Renal pelvis (tissue), 1 donor: ENCODE measurements at regions not wholly inside any gene's neighbourhood (a gene's known extent, or its start where the extent isn't known, plus 50 kb on each side); places are given as distances from the start of the nearest gene placed in this dataset.
A peak's percentile ranks its signal among the peaks of the same experiment; 100 is the strongest.
"Not testable (repeated sequence)": the region's sequence is repeated elsewhere in the genome, so short reads cannot be mapped to it uniquely, and the experiment has no call there.

Source experiments
- DNase-seq: peaks from one replicate; pipeline ENCODE4 v3.0.0-alpha.2; 2013

DNA sequence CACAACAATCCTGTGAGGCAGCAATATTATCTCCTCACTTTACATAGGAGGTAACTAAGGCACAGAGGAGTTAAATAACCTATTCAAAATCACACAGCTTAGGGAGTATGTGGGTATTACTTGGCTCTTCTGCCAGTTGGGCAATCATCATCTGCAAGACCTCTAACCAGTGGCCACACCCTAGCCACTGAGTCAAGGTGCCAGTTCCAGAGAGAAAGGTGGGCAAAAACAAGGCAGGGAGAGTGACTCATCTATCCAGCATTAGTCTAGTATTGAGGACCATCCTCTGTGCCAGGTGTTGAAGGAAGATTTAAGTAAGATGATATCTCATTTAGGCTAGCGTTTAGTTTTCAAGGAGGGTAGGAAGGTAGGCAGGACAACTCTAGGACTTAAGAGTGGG lies 113.9 kb upstream of the EOLA2 start:
- no peak for DNase-seq

GRCh38 chrX:150058728-150059127 lies 120.4 kb upstream of the EOLA2 start:
- no peak for DNase-seq

DNA sequence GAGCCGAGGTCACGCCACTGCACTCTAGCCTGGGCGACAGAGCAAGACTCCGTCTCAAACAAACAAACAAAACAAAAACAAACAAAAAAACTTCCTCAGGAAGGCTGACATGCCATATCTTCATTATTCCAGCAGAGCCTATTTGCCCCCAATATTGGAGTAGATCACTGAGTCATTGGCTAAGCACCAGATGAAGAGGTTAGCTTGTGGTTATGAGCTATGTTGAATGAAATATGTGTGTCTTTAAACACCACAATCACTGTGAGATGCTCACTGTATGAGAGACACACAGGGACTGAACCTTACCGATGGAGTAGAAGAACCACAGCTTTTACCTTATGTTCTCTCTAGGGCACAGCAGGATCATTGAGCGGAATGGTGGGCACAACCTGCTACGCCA lies 122.1 kb upstream of the EOLA2 start:
- DNase-seq, result no peak

- DNase-seq, result no peak
These were observed 124.2 kb upstream of the EOLA2 start for GRCh38 chrX:150062292-150063137.

- no peak for DNase-seq
These were observed 124.8 kb upstream of the EOLA2 start for GRCh38 chrX:150063138-150063518.

DNA sequence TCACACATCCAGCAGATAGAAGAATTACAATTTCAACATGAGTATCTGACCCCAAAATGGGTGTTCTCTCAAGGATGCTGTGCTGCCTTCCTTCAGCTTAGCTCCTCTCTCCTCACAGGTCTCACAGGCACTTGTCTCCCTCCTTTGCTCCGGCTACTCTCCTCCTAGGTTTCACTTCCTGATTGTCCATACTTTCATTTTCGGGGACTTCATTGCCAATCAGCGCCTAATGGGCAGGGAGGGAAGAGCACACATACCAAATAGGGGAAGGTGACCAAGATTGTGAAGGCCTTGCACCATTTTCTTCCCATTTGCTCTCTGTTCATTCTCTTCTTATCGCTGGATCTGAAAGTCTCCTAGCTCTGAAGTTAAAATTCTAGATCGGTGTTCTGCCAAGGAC lies 125.4 kb upstream of the EOLA2 start:
- DNase-seq, result no peak

DNA sequence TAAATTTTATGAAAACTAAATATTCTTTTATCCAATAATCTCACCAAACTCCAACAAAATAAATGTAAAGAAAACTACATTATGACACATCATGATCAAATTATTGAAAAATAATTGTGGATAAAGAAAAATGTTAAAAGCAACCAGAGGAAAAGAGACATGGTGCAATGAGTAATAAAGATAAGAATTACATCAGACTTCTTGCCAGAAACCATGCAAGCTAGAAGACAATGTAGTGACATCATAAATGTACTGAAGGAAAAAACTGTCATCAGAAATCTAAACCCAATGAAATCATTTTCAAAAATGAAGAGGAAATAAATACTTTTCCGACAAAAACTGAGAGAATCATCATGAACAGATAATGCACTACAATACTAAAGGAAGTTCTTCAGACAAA lies 135.9 kb upstream of the EOLA2 start:
- no peak for DNase-seq

GRCh38 chrX:150080497-150080896 lies 142.2 kb upstream of the EOLA2 start:
- DNase-seq, result no peak

- DNase-seq, result no peak
These were observed 142.8 kb upstream of the EOLA2 start for GRCh38 chrX:150081076-150081475.

DNA sequence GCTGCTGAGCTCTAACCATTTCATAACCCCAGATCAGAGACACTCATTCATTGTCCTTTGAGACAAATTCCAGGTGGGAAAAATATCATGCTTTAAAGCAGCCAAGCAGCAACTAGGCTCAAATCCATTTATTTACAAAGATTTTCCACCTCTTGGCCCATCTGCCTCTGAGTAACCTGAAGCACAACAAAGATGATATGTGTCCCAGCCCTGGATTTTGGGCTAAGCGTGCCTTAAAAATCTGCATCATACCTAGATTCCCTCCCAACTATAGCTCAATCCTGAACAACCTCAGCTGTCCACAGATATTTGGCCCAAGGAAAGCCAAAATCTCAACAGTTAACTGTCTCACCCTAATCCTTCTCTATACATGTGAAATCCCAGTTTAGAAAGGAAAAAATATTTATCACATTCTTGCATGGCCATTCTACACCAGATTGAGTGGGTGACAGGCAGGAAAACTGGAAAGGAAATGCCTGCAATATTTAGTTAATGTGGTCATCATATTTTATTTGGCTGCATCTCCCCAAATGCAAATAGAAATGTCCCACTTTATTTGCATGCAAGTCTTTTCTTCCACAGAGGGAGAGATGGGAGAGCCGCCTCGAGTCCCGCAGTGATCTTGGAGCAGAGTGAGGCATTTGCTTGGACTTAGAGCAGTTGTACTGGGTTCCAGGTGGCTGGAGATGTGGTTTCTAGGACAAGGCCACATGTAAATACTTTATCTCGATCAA lies 146.4 kb upstream of the EOLA2 start:
- DNase-seq, result peak; percentile 24

GRCh38 chrX:150085881-150086280 lies 147.6 kb upstream of the EOLA2 start:
- no peak for DNase-seq

GRCh38 chrX:150086371-150086770 lies 148.1 kb upstream of the EOLA2 start:
- no peak for DNase-seq

DNA sequence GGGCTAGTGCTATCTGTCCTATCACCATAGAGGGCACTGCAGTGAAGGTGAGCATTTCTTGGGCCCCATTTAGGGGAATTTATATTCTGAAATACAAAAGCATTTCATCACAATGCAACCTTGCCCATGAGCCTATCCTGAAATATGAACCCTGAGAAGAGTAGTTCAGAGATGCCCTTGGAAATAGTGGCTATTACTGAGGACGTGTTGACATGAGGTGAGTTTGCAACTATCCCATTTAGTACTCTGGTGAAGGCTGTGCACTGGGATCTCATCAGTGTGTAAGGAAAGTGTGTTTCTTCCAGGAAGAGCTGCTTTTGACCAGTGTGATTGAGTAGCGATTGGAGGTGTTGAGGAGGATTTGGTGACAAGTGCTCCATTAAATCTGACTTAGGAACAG lies 149.3 kb upstream of the EOLA2 start:
- DNase-seq, result no peak

GRCh38 chrX:150088042-150088441 lies 149.8 kb upstream of the EOLA2 start:
- DNase-seq, result no peak

DNA sequence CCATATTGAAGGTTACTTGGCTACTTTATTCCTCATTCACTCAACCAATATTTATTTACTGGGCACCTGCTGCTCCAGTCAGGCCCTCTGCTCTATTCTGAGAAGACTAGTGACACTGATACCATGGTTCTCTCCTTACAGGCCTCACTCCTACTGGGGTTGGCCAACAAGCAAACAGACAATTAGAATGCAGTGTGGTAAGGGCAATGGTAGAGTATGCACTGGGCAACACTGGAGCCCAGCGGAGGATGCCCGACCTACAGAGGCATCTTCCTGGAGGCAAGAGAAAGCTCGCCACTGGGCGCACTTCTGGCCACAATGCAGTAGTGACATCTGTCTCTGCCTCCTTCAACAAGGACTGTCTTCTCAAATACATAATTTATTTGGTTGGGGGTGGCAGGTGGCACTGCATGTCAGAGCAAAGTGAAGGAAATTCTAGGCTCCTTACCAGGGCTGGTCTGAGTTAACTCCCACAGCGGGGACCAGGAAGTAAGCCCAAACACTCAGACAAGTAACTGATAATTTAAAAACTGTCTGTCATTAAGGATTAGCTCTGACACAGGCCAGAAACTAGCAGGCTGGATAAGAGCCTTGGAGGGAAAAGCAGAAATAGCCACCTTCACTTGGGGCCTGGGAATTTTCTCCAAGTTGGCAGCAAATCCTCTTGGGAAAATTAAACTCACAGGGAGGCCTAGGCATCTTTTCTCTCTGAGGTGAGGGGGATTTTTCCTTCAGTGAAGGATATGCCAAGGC lies 150.7 kb upstream of the EOLA2 start:
- no peak for DNase-seq

DNA sequence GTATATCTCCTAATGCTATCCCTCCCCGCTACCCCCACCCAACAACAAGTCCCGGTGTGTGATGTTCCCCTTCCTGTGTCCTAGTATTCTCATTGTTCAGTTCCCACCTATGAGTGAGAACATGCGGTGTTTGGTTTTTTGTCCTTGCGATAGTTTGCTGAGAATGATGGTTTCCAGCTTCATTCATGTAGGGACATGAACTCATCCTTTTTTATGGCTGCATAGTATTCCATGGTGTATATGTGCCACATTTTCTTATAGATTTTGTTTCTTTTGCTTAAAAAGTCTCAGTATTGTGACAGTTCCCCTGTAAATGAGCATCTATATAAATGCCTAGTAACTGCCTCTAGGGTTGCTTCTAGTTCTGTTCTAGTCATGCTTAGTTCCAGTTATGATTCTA lies 153.0 kb upstream of the EOLA2 start:
- not testable (repeated sequence) for DNase-seq

GRCh38 chrX:150092549-150092948 lies 154.3 kb upstream of the EOLA2 start:
- DNase-seq, result no peak

DNA sequence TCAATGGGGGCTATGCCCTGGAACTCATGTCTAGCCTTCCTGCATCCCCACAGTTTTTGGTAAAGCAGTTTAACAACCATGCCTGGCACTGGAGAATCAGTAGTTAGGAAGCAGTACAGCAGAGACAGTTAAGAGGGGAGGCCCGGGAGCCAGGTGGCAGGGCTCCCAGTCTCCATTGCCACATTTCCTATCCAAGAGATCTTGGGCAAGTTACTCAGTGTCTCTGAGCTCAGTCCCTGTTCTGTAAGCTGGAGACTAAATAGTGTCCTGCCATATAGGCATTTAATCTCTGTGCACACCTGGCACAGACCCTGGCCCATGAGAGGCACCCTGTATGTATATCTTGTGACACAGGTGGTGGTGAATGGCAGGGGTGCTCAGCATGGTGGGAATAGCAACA lies 156.1 kb upstream of the EOLA2 start:
- DNase-seq, result no peak

- DNase-seq, result no peak
These were observed 156.7 kb upstream of the EOLA2 start for GRCh38 chrX:150094996-150095395.

DNA sequence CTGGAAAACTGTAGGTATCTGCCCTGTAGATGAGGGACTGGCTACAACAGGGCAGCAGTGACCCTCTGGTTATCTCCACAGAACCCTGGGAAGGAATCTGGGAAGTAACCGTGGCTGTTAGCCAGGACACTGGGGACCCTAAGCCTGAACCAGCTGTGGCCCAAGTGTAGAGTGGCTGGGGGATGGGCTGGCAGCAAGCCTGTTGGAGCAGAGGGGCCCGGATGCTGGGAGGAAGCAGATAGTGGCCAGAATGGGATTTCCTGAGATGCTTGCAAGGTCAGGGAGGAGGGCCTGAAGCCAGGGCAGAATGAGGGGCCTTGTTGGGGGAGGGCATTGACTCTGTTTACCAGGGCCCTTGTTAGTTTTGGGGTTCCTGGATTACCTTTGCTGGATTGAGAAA lies 161.0 kb upstream of the EOLA2 start:
- DNase-seq, result no peak

DNA sequence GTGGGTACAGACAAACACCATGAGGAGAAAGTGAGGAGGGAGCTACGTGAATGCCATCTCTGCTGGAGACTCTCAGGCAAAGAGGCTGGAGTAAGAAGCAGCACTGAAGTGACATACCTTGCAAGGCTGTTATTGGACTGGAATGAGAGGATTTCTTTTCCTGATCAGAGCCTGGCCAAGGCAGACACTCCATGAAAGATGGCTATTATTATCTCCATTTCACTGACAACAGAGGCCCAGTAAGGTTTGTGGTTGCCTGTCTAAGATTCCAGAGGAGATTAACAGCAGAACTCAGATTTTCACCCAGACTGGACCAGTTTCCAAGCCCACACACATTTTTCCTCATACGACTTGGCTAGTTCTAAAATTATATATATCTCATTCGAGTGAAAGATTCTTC lies 162.0 kb upstream of the EOLA2 start:
- DNase-seq, result no peak

DNA sequence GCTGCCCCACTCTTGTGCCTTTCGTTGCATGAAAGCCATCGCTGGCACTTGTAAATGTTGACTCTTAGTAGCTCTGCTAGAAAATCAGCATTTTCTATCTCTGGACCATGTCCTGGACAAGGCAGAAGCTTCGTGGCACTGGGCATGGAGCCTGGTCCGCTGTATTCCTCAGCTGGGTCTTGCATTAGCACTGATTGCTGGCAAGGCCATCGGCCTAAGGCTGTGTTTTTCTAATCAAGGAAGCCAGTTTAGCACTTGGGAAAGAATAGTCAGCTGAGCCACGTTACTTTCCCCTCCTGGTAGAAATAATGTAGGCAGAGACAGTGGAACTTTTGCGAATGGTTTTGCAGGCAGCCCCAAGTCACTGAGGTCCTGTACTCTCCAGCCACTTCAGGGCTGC lies 180.2 kb upstream of the EOLA2 start:
- no peak for DNase-seq

DNA sequence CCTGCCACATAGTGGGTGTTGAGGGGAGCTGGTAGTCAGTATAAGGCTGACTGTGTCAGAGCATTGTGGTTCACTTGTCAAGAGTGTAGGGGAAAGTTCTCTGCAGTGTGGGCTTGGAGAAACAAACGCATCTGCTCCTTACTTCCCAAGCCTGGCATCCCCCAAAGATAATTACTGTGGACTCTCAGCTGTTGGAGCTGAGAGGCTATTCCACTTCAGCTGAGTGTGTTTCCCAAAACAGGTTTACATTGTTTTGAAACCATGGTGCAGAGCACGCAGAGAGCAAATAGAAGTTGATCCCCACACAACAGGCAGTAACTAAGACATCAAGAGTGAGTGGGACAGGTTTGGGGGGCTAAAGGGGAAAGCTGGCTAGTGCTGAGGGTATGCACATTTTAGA lies 181.0 kb upstream of the EOLA2 start:
- no peak for DNase-seq
